H9 (cell line): ENCODE measurements at regions not wholly inside any gene's neighbourhood (a gene's known extent, or its start where the extent isn't known, plus 50 kb on each side); places are given as distances from the start of the nearest gene placed in this dataset.

ENCODE experiments used
- DNase-seq: peaks from one replicate; pipeline ENCODE4 v3.0.0-alpha.2; 2017
- H2AFZ ChIP-seq: one replicate; pipeline ENCODE4 v1.6.1; 2013; ENCODE audit warnings: mild to moderate bottlenecking, low read length, control low read depth, moderate library complexity
- H2AK5ac ChIP-seq: 2 replicates; pipeline ENCODE4 v1.6.1; 2013; ENCODE audit warnings: low read length, control low read depth, mixed read lengths; ENCODE audit not compliant: insufficient read length
- H2BK120ac ChIP-seq: one replicate; pipeline ENCODE4 v1.6.1; 2013; ENCODE audit warnings: low read depth, mild to moderate bottlenecking, low read length, control low read depth, inconsistent platforms; ENCODE audit not compliant: poor library complexity, severe bottlenecking
- H2BK12ac ChIP-seq: 2 replicates; pipeline ENCODE4 v1.6.1; 2013; ENCODE audit warnings: low read length, control low read depth, mixed read lengths, low read depth; ENCODE audit not compliant: insufficient read length
- H2BK15ac ChIP-seq: 2 replicates; pipeline ENCODE4 v1.6.1; 2013; ENCODE audit warnings: low read depth, low read length, control low read depth
- H2BK20ac ChIP-seq: one replicate; pipeline ENCODE4 v1.6.1; 2013; ENCODE audit warnings: low read depth, mild to moderate bottlenecking, low read length, control low read depth, inconsistent platforms; ENCODE audit not compliant: poor library complexity, severe bottlenecking
- H2BK5ac ChIP-seq: 2 replicates; pipeline ENCODE4 v1.6.1; 2013; ENCODE audit warnings: low read length, control low read depth, mixed read lengths; ENCODE audit not compliant: insufficient read length
- H3K14ac ChIP-seq: 2 replicates; pipeline ENCODE4 v1.6.1; 2013; ENCODE audit warnings: low read length, control low read depth; ENCODE audit not compliant: insufficient read depth
- H3K18ac ChIP-seq: 2 replicates; pipeline ENCODE4 v1.6.1; 2013; ENCODE audit warnings: low read depth, mild to moderate bottlenecking, mixed read lengths, low read length, control low read depth; ENCODE audit not compliant: insufficient read length
- H3K23ac ChIP-seq: 2 replicates; pipeline ENCODE4 v1.6.1; 2013; ENCODE audit warnings: low read length, control low read depth, mixed read lengths, low read depth; ENCODE audit not compliant: insufficient read length
- H3K23me2 ChIP-seq: 2 replicates; pipeline ENCODE4 v1.6.1; 2013; ENCODE audit warnings: low read depth, mild to moderate bottlenecking, mixed read lengths, low read length, control low read depth; ENCODE audit not compliant: insufficient read length, poor library complexity, severe bottlenecking
- H3K27ac ChIP-seq: 2 replicates; pipeline ENCODE4 v1.5.1; 2013; ENCODE audit warnings: low read length, control low read depth, mixed read lengths, low read depth; ENCODE audit not compliant: insufficient read length
- H3K27me3 ChIP-seq: 2 replicates; pipeline ENCODE4 v1.6.1; 2013; ENCODE audit warnings: low read length, control low read depth, inconsistent platforms; ENCODE audit not compliant: insufficient read depth
- H3K4ac ChIP-seq: 2 replicates; pipeline ENCODE4 v1.6.1; 2013; ENCODE audit warnings: low read depth, mild to moderate bottlenecking, control low read depth, inconsistent platforms, low read length, moderate library complexity
- H3K4me1 ChIP-seq: 2 replicates; pipeline ENCODE4 v1.6.1; 2013; ENCODE audit warnings: low read length, control low read depth, inconsistent platforms; ENCODE audit not compliant: insufficient read depth
- H3K4me2 ChIP-seq: 2 replicates; pipeline ENCODE4 v1.6.1; 2013; ENCODE audit warnings: low read length, control low read depth, mixed read lengths; ENCODE audit not compliant: insufficient read length, insufficient read depth
- H3K56ac ChIP-seq: 2 replicates; pipeline ENCODE4 v1.6.1; 2013; ENCODE audit warnings: low read depth, mild to moderate bottlenecking, mixed read lengths, low read length, control low read depth; ENCODE audit not compliant: insufficient read length
- H3K79me1 ChIP-seq: 2 replicates; pipeline ENCODE4 v1.6.1; 2013; ENCODE audit warnings: low read depth, mild to moderate bottlenecking, moderate library complexity, low read length, control low read depth, inconsistent platforms; ENCODE audit not compliant: insufficient read depth, poor library complexity, severe bottlenecking
- H3K79me2 ChIP-seq: 2 replicates; pipeline ENCODE4 v1.6.1; 2013; ENCODE audit warnings: low read length, control low read depth, inconsistent platforms; ENCODE audit not compliant: insufficient read depth
- H3K9ac ChIP-seq: 2 replicates; pipeline ENCODE4 v1.6.1; 2013; ENCODE audit warnings: low read length, control low read depth, mixed read lengths; ENCODE audit not compliant: insufficient read length; ENCODE audit errors: extremely low read depth
- H3K9me3 ChIP-seq: one replicate; pipeline ENCODE4 v1.6.1; 2013; ENCODE audit warnings: low read depth, low read length, inconsistent platforms; ENCODE audit not compliant: control insufficient read depth
- H3T11ph ChIP-seq: one replicate; pipeline ENCODE4 v1.6.1; 2013; ENCODE audit warnings: mild to moderate bottlenecking, low read length, control low read depth, inconsistent platforms
- H4K20me1 ChIP-seq: one replicate; pipeline ENCODE4 v1.6.1; 2013; ENCODE audit not compliant: control insufficient read depth, insufficient read length, insufficient read depth
- H4K5ac ChIP-seq: 2 replicates; pipeline ENCODE4 v1.6.1; 2013; ENCODE audit warnings: low read depth, mild to moderate bottlenecking, mixed read lengths, low read length, control low read depth; ENCODE audit not compliant: insufficient read length
- H4K8ac ChIP-seq: replicated peaks from 2 replicates; pipeline ENCODE4 v1.6.1; 2013; ENCODE audit warnings: low read length, control low read depth, mixed read lengths, low read depth; ENCODE audit not compliant: insufficient read length
- H4K91ac ChIP-seq: 2 replicates; pipeline ENCODE4 v1.6.1; 2013; ENCODE audit warnings: low read depth, mild to moderate bottlenecking, moderate library complexity, mixed read lengths, low read length, control low read depth; ENCODE audit not compliant: insufficient read length
- H3K27ac Mint-ChIP-seq, 3 experiments: 2 replicates in 2 of 3; 3 replicates in 1 of 3; pipeline ENCODE4 v1.8.0; 2020 to 2021; ENCODE audit warnings: mixed read lengths in 3 of 3, mild to moderate bottlenecking in 1 of 3, moderate library complexity in 1 of 3
- H3K27me3 Mint-ChIP-seq: 2 replicates; pipeline ENCODE4 v1.8.0; 2021; ENCODE audit warnings: low read depth, mild to moderate bottlenecking, moderate library complexity, mixed read lengths
- H3K36me3 Mint-ChIP-seq, 3 experiments: 2 replicates in 2 of 3; 3 replicates in 1 of 3; pipeline ENCODE4 v1.8.0; 2020 to 2021; ENCODE audit warnings: low read depth in 3 of 3, mixed read lengths in 3 of 3; ENCODE audit not compliant: insufficient read depth in 1 of 3
- H3K4me1 Mint-ChIP-seq, 2 experiments: 2 replicates each; pipeline ENCODE4 v1.8.0; 2020; ENCODE audit warnings: mixed read lengths in 2 of 2
- H3K4me3 Mint-ChIP-seq, 2 experiments: 2 replicates in 1 of 2; 3 replicates in 1 of 2; pipeline ENCODE4 v1.8.0; 2020 to 2021; ENCODE audit warnings: mild to moderate bottlenecking in 2 of 2, mixed read lengths in 2 of 2, moderate library complexity in 1 of 2
- H3K9me3 Mint-ChIP-seq, 2 experiments: 2 replicates in 1 of 2; 3 replicates in 1 of 2; pipeline ENCODE4 v1.8.0; 2020; ENCODE audit warnings: mild to moderate bottlenecking in 2 of 2, mixed read lengths in 2 of 2, moderate library complexity in 1 of 2
- CTCF ChIP-seq: fragments of 200-600 bp; sonication (generic); conservative IDR thresholded peaks from 3 replicates; pipeline ENCODE4 v1.8.0; 2021; ENCODE audit warnings: antibody characterized with exemption, mild to moderate bottlenecking
- WGBS: extraction: QIAGEN DNeasy Blood & Tissue Kit; methylation state at CpG from one replicate; pipeline ENCODE4 v1.1.7; 2013; ENCODE audit warnings: missing lambda C conversion rate, low lambda C conversion rate, mixed read lengths; ENCODE audit not compliant: insufficient read length; ENCODE audit errors: extremely low coverage; 5-methylcytosine and 5-hydroxymethylcytosine counted together

- no peak overlapping the region for H3K23ac ChIP-seq
- no peak overlapping the region for H3K4ac ChIP-seq
- H2BK20ac ChIP-seq: no peak overlapping the region
- no peak overlapping the region for H2AK5ac ChIP-seq
- WGBS: no CpG with 5 or more reads among the region's 1 CpG
- peaks cover 3 to 6% of the 10 kb centered on the region in 2 experiments; a peak in 3 of 5 replicates for H3K9me3 Mint-ChIP-seq
- TF ChIP-seq CTCF: no peak
- H3K27ac ChIP-seq: no peak overlapping the region
- H3K9me3 ChIP-seq: no peaks in the 10 kb centered on the region
- H3K27ac Mint-ChIP-seq: no peak overlapping the region
- H3K27me3 Mint-ChIP-seq: peaks cover 5% of the 10 kb centered on the region
- H3K4me2 ChIP-seq: no peak overlapping the region
- H2AFZ ChIP-seq: no peak overlapping the region
- H4K91ac ChIP-seq: no peak overlapping the region
- no peak overlapping the region for H3K9ac ChIP-seq
- H4K20me1 ChIP-seq: no peaks in the 10 kb centered on the region
- no peak overlapping the region for H2BK5ac ChIP-seq
- no peak overlapping the region for H2BK12ac ChIP-seq
- no peaks in the 10 kb centered on the region for H3K23me2 ChIP-seq
- no peak overlapping the region for H3K18ac ChIP-seq
- H3K4me1 ChIP-seq: no peaks in the 10 kb centered on the region
- no peaks in the 10 kb centered on the region for H3K79me1 ChIP-seq
- no peak overlapping the region for H3K56ac ChIP-seq
- no peaks in the 10 kb centered on the region for H3K27me3 ChIP-seq
- peaks cover 0 to 3% of the 10 kb centered on the region in 2 experiments; a peak in 1 of 4 replicates for H3K4me1 Mint-ChIP-seq
- no peaks in the 10 kb centered on the region for H3K79me2 ChIP-seq
- H4K5ac ChIP-seq: no peak overlapping the region
- no peak overlapping the region for H4K8ac ChIP-seq
- H3K4me3 Mint-ChIP-seq: no peak overlapping the region
- no peak overlapping the region for H2BK15ac ChIP-seq
- no peak overlapping the region for H3T11ph ChIP-seq
- no peak overlapping the region for H3K14ac ChIP-seq
- H2BK120ac ChIP-seq: no peak overlapping the region
- no peak for DNase-seq
- H3K36me3 Mint-ChIP-seq: peaks cover 0 to 4% (median 0%) of the 10 kb centered on the region in 3 experiments; a peak in 1 of 7 replicates
Measured at GRCh38 chr11:11004069-11004468, 146.2 kb upstream of the ZBED5 start.
